Pancreas (tissue), 10 donors: ENCODE measurements at regions not wholly inside any gene's neighbourhood (a gene's known extent, or its start where the extent isn't known, plus 50 kb on each side); places are given as distances from the start of the nearest gene placed in this dataset.

ENCODE experiments used
- ATAC-seq, 4 donors: fragments of 200-7000 bp; cut with Tn5 transposase; one replicate each; pipeline versions ENCODE4 v1.8.0 to v1.9.1; 2020; ENCODE audit warnings: mild to moderate bottlenecking in 4 of 4, moderate library complexity in 4 of 4
- DNase-seq, 6 donors: peaks; one replicate each; pipeline ENCODE4 v3.0.0-alpha.2; 2020
- FAIRE-seq: peaks from 2 replicates; lab custom pipeline; 2012; peaks lifted over from hg19 to GRCh38; lab: Jason Lieb, UNC
- H3K27ac ChIP-seq, 4 donors: fragments of 200-600 bp; sonication (generic); 1 replicate in 3 of 4; 2 replicates in 1 of 4; pipeline versions ENCODE4 v1.5.0 to v1.8.0; 2020
- H3K27me3 ChIP-seq, 4 donors: fragments of 200-600 bp; one replicate each; pipeline ENCODE4 v1.8.0; 2021
- H3K36me3 ChIP-seq, 3 donors: fragments of 200-600 bp; sonication (generic) in 1 of 3; one replicate each; pipeline versions ENCODE4 v1.5.0 to v1.8.0; 2020 to 2021
- H3K4me1 ChIP-seq, 3 donors: fragments of 200-600 bp; one replicate each; pipeline ENCODE4 v1.8.0; 2021
- H3K4me3 ChIP-seq, 4 donors: fragments of 200-600 bp; sonication (generic) in 2 of 4; one replicate each; pipeline versions ENCODE4 v1.5.0 to v1.8.0; 2020 to 2021
- H3K9me3 ChIP-seq, 4 donors: fragments of 200-600 bp; one replicate each; pipeline ENCODE4 v1.8.0; 2021
- WGBS, 2 donors: extraction: QIAGEN DNeasy Blood & Tissue Kit; methylation state at CpG; one replicate each; pipeline ENCODE4 v1.1.7; 2013; 5-methylcytosine and 5-hydroxymethylcytosine counted together
- intact Hi-C, 3 donors: fragments of 100-400 bp; cut with DNase I; formaldehyde crosslinking; loops; one replicate each; pipeline versions ENCODE4 v1.11.1 to v1.14.2; 2022
- TF ChIP-seq, protein P1 (sequence below), 4 donors: fragments of 200-600 bp; sonication (generic) in 3 of 4; IDR thresholded peaks; one replicate each; pipeline versions ENCODE4 v1.5.0 to v1.8.0; 2021; ENCODE audit warnings: antibody characterized with exemption in 4 of 4
- donor health status: healthy with polysubstance abuse.
- donor health status: DM: no; HTN: no; CAD: no; lungs with moderate emphysema.
- donor health status: DM: no; HTN: no; CAD: no.
- donor health status: control.
- donor health status: control.
- donor health status: Bipolar disorder and iron deficiency.
- donor health status: DM: yes; HTN: yes; CAD: no.
- donor health status: DM: no; HTN: no; CAD: no.
- donor health status: DM: no; HTN: no; CAD: no.
- donor health status: DM: yes; HTN: yes; CAD: no.

GRCh38 chr3:161946443-161946960 is 449.9 kb downstream of the OTOL1 start:
- intact Hi-C loops = no loop called here
- DNase-seq (no peak), FAIRE-seq (no peak), ATAC-seq (no peak)
- Histone ChIP-seq H3K27me3 (no peaks in the 10 kb centered on the region), H3K4me3 (no peak overlapping the region), H3K36me3 (no peaks in the 10 kb centered on the region), H3K9me3 (no peaks in the 10 kb centered on the region), H3K4me1 (no peaks in the 10 kb centered on the region), H3K27ac (no peak overlapping the region)
- TF ChIP-seq, protein P1, sequence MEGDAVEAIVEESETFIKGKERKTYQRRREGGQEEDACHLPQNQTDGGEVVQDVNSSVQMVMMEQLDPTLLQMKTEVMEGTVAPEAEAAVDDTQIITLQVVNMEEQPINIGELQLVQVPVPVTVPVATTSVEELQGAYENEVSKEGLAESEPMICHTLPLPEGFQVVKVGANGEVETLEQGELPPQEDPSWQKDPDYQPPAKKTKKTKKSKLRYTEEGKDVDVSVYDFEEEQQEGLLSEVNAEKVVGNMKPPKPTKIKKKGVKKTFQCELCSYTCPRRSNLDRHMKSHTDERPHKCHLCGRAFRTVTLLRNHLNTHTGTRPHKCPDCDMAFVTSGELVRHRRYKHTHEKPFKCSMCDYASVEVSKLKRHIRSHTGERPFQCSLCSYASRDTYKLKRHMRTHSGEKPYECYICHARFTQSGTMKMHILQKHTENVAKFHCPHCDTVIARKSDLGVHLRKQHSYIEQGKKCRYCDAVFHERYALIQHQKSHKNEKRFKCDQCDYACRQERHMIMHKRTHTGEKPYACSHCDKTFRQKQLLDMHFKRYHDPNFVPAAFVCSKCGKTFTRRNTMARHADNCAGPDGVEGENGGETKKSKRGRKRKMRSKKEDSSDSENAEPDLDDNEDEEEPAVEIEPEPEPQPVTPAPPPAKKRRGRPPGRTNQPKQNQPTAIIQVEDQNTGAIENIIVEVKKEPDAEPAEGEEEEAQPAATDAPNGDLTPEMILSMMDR (IDR thresholded peaks at IDR 0.05) = no peak
- 40 to 46% methylated on average over 3 of the region's 3 CpGs for WGBS, 2 donors

- ATAC-seq = no peak
- Histone ChIP-seq H3K36me3 (no peaks in the 10 kb centered on the region), H3K27ac (no peak overlapping the region), H3K27me3 (no peaks in the 10 kb centered on the region), H3K4me1 (no peaks in the 10 kb centered on the region), H3K9me3 (no peaks in the 10 kb centered on the region), H3K4me3 (no peak overlapping the region)
- intact Hi-C loops = no loop called here
- no peak for FAIRE-seq
- DNase-seq = no peak
- TF ChIP-seq, protein P1 (IDR thresholded peaks at IDR 0.05) = no peak
- 55 to 74% methylated on average over 4 of the region's 4 CpGs for WGBS, 2 donors
Measured at GRCh38 chr3:161950318-161950868, 453.8 kb downstream of the OTOL1 start.

DNA sequence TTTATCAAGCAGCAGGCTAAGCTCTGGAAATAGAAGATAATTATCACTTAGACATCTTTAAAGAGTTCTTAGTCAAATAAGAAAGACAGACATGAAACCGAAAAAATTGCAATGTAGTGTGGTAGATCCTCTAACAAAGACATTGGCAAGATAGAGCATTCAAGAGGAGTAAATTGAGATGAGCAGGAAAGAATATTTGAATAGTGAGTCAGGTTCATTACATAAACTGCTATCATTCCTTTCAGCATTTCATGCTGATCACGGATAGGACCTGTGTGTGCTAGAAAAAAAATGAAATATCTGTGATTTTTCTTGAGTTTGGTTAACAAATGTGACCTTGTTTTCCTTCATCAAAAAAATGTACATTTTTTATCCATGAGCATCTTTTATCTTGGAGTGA is 460.9 kb downstream of the OTOL1 start:
- DNase-seq = no peak
- no peak for ATAC-seq

GRCh38 chr3:161964857-161965256 is 468.2 kb downstream of the OTOL1 start:
- Histone ChIP-seq H3K27ac (no peak overlapping the region), H3K36me3 (no peaks in the 10 kb centered on the region), H3K4me3 (no peak overlapping the region), H3K27me3 (no peaks in the 10 kb centered on the region), H3K4me1 (no peaks in the 10 kb centered on the region), H3K9me3 (no peaks in the 10 kb centered on the region)
- 61 to 76% methylated on average over 4 of the region's 4 CpGs for WGBS, 2 donors
- FAIRE-seq (no peak), DNase-seq (no peak), ATAC-seq (no peak)
- TF ChIP-seq, protein P1 (IDR thresholded peaks at IDR 0.05) = no peak
- intact Hi-C loops = no loop called here

More for the DNA sequence above, 460.9 kb downstream of the OTOL1 start:
- no peaks in the 10 kb centered on the region for H3K27me3 ChIP-seq
- 35 to 46% methylated on average over 2 of the region's 2 CpGs for WGBS, 2 donors
- no peaks in the 10 kb centered on the region for H3K36me3 ChIP-seq
- no peak overlapping the region for H3K4me3 ChIP-seq
- no peaks in the 10 kb centered on the region for H3K9me3 ChIP-seq
- H3K27ac ChIP-seq = no peak overlapping the region
- H3K4me1 ChIP-seq = no peaks in the 10 kb centered on the region
- no peak for FAIRE-seq
- intact Hi-C loops = no loop called here
- TF ChIP-seq, protein P1 (IDR thresholded peaks at IDR 0.05) = no peak

GRCh38 chr3:161969867-161970266 is 473.3 kb downstream of the OTOL1 start:
- DNase-seq (no peak), ATAC-seq (no peak), FAIRE-seq (no peak)
- Histone ChIP-seq H3K36me3 (no peaks in the 10 kb centered on the region), H3K9me3 (no peaks in the 10 kb centered on the region), H3K27ac (no peak overlapping the region), H3K4me3 (no peak overlapping the region), H3K27me3 (no peaks in the 10 kb centered on the region), H3K4me1 (no peaks in the 10 kb centered on the region)
- TF ChIP-seq, protein P1 (IDR thresholded peaks at IDR 0.05) = no peak
- intact Hi-C loops = no loop called here
- 54 to 58% methylated on average over 2 of the region's 2 CpGs for WGBS, 2 donors
